OCI-LY3 (cell line): ENCODE measurements at regions not wholly inside any gene's neighbourhood (a gene's known extent, or its start where the extent isn't known, plus 50 kb on each side); places are given as distances from the start of the nearest gene placed in this dataset.

Experiments used
- H2AFZ ChIP-seq: fragments of 200-600, 300-600 bp; shearing (Covaris generic); 2 replicates; pipeline ENCODE4 v1.6.0; 2014; ENCODE audit warnings: antibody characterized with exemption, low read depth, low read length
- H3K27ac ChIP-seq: fragments of 200-600, 300-600 bp; sonication (generic); 2 replicates; pipeline ENCODE4 v1.5.1; 2014; ENCODE audit warnings: mild to moderate bottlenecking, low read length, moderate library complexity, mixed read lengths
- H3K27me3 ChIP-seq: fragments of 200-600, 300-600 bp; sonication (generic); 2 replicates; pipeline ENCODE4 v1.6.1; 2014; ENCODE audit warnings: low read depth, low read length, mixed read lengths
- H3K36me3 ChIP-seq: fragments of 200-600, 300-600 bp; sonication (generic); replicated peaks from 2 replicates; pipeline ENCODE3; 2014; ENCODE audit warnings: low read depth, low read length, mixed read lengths
- H3K4me1 ChIP-seq: fragments of 300-600, 200-600 bp; sonication (generic); 2 replicates; pipeline ENCODE4 v1.6.1; 2014; ENCODE audit warnings: low read length, mixed read lengths
- H3K4me2 ChIP-seq: fragments of 200-600, 300-600 bp; sonication (generic); 2 replicates; pipeline ENCODE4 v1.6.1; 2014; ENCODE audit warnings: low read length, mixed read lengths
- H3K4me3 ChIP-seq: fragments of 300-600, 200-600 bp; sonication (generic); 2 replicates; pipeline ENCODE4 v1.5.1; 2014; ENCODE audit warnings: antibody characterized with exemption, mild to moderate bottlenecking, low read length, moderate library complexity
- H3K79me2 ChIP-seq: fragments of 300-600, 200-600 bp; shearing (Covaris generic); 2 replicates; pipeline ENCODE4 v1.6.1; 2014; ENCODE audit warnings: mild to moderate bottlenecking, low read length, mixed read lengths
- H3K9ac ChIP-seq: fragments of 300-600, 200-600 bp; shearing (Covaris generic); 2 replicates; pipeline ENCODE4 v1.6.0; 2014; ENCODE audit warnings: mild to moderate bottlenecking, low read length, moderate library complexity
- H3K9me3 ChIP-seq: fragments of 200-600, 300-600 bp; shearing (Covaris generic); 2 replicates; pipeline ENCODE4 v1.6.1; 2014; ENCODE audit warnings: low read length, mixed read lengths; ENCODE audit not compliant: insufficient read depth
- H4K20me1 ChIP-seq: fragments of 200-600, 300-600 bp; sonication (generic); 2 replicates; pipeline ENCODE4 v1.6.1; 2016; ENCODE audit warnings: low read length, mixed read lengths; ENCODE audit not compliant: insufficient read depth
- CTCF ChIP-seq: fragments of 200-600, 300-600 bp; sonication (generic); IDR thresholded peaks from 2 replicates; pipeline ENCODE4 v1.5.1; 2014; ENCODE audit warnings: antibody characterized with exemption, low read length, low read depth
- EZH2phosphoT487 ChIP-seq: fragments of 200-600 bp; shearing (Covaris generic); IDR thresholded peaks from 2 replicates; pipeline ENCODE4 v1.6.1; 2018; ENCODE audit warnings: antibody characterized with exemption, mixed run types, low read depth

GRCh38 chr13:47000165-47000564, 103.3 kb upstream of the HTR2A start:
- peaks cover 8% of the 10 kb centered on the region; the same call in 1 of the 2 replicates for H3K27me3 ChIP-seq
- no peak for TF ChIP-seq EZH2phosphoT487
- TF ChIP-seq CTCF = no peak
- H3K9ac ChIP-seq = no peak overlapping the region
- H2AFZ ChIP-seq = no peak overlapping the region
- H3K4me1 ChIP-seq = peaks cover 9% of the 10 kb centered on the region
- H3K9me3 ChIP-seq = no peaks in the 10 kb centered on the region
- H4K20me1 ChIP-seq = no peaks in the 10 kb centered on the region
- no peaks in the 10 kb centered on the region for H3K79me2 ChIP-seq
- H3K4me2 ChIP-seq = no peak overlapping the region
- H3K27ac ChIP-seq = no peak overlapping the region
- H3K36me3 ChIP-seq = no peaks in the 10 kb centered on the region
- no peak overlapping the region for H3K4me3 ChIP-seq

- H3K4me2 ChIP-seq = 0 out of 2 replicates have a peak overlapping the region, but pooled peaks have one; percentile 0
Measured at GRCh38 chr13:46996316-46997030, 99.6 kb upstream of the HTR2A start.

GRCh38 chr13:46995874-46996273, 99.0 kb upstream of the HTR2A start:
- Histone ChIP-seq H3K27ac (no peak overlapping the region), H3K36me3 (no peaks in the 10 kb centered on the region), H4K20me1 (no peaks in the 10 kb centered on the region), H2AFZ (no peak overlapping the region), H3K4me3 (no peak overlapping the region), H3K9me3 (no peaks in the 10 kb centered on the region), H3K4me1 (peaks cover 14% of the 10 kb centered on the region), H3K4me2 (0 out of 2 replicates have a peak overlapping the region, but pooled peaks have one; percentile 0), H3K79me2 (no peaks in the 10 kb centered on the region), H3K9ac (no peak overlapping the region), H3K27me3 (no peaks in the 10 kb centered on the region)
- TF ChIP-seq CTCF (no peak), EZH2phosphoT487 (no peak)

More at GRCh38 chr13:46996316-46997030, 99.6 kb upstream of the HTR2A start:
- H4K20me1 ChIP-seq = no peaks in the 10 kb centered on the region
- H2AFZ ChIP-seq = no peak overlapping the region
- H3K36me3 ChIP-seq = no peaks in the 10 kb centered on the region
- no peaks in the 10 kb centered on the region for H3K9me3 ChIP-seq
- H3K27me3 ChIP-seq = no peaks in the 10 kb centered on the region
- no peak for TF ChIP-seq CTCF
- TF ChIP-seq EZH2phosphoT487 = no peak
- no peak overlapping the region for H3K9ac ChIP-seq
- H3K79me2 ChIP-seq = no peaks in the 10 kb centered on the region
- H3K4me3 ChIP-seq = no peak overlapping the region
- peaks cover 14% of the 10 kb centered on the region for H3K4me1 ChIP-seq
- H3K27ac ChIP-seq = no peak overlapping the region

GRCh38 chr13:46994492-46994891, 97.6 kb upstream of the HTR2A start:
- H2AFZ ChIP-seq = no peak overlapping the region
- no peaks in the 10 kb centered on the region for H3K27me3 ChIP-seq
- no peaks in the 10 kb centered on the region for H4K20me1 ChIP-seq
- TF ChIP-seq CTCF (no peak), EZH2phosphoT487 (no peak)
- no peak overlapping the region for H3K27ac ChIP-seq
- no peaks in the 10 kb centered on the region for H3K9me3 ChIP-seq
- H3K4me3 ChIP-seq = no peak overlapping the region
- H3K79me2 ChIP-seq = no peaks in the 10 kb centered on the region
- no peak overlapping the region for H3K4me2 ChIP-seq
- no peaks in the 10 kb centered on the region for H3K36me3 ChIP-seq
- no peak overlapping the region for H3K9ac ChIP-seq
- peaks cover 14% of the 10 kb centered on the region for H3K4me1 ChIP-seq
